SKM-1 (cell line): ENCODE measurements at regions not wholly inside any gene's neighbourhood (a gene's known extent, or its start where the extent isn't known, plus 50 kb on each side); places are given as distances from the start of the nearest gene placed in this dataset.

ENCODE experiments used
- DNase-seq: peaks from one replicate; lab custom pipeline; 2025; ENCODE audit not compliant: unreplicated experiment; lab: John Stamatoyannopoulos, UW

DNA sequence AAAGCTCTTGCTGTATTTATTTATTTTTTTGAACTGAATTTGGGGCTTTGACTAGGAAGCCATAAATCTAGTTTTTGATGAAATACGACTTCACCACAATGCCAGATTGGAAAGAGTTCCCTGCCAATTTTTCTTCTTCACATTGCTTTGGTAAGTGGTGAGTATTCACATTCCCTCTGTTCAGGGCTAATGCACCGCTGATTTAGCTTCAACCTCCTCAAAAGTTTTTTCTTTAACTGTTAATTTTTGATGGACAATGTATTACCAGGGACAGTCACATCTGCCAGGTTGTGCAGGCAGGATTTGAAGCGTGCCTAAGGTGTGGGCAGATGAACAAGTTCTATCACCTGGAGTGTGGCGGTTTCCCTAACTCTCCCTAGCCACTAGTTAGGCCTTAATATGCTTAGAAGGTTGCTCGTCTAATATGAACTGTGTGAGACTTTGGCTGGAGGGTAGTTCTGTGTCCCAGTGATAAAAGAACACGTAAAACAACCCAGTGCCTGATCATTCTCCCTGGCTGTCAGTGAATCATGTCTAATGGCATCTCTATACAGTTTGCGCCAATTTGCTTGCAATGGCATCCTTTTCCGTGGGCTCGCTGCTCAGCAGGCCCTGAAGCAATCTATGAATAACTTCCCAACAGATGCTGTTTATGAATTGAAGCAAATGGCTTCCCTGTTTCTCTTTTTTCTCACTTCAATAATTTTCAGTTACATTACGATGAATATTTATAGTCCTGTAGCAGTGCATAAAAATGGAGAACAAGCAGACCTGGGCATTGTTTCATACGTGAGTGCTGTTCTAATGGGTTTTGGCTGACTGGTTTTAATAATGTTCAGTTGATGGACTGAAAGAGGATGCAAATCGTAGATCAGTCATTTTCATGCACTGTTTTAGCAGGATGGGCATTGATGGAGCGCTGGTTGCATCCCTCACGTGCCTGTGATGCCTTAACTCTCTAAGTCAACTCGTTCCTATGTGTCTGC lies 243.2 kb upstream of the SUCLG2 start:
- DNase-seq, result no peak

DNA sequence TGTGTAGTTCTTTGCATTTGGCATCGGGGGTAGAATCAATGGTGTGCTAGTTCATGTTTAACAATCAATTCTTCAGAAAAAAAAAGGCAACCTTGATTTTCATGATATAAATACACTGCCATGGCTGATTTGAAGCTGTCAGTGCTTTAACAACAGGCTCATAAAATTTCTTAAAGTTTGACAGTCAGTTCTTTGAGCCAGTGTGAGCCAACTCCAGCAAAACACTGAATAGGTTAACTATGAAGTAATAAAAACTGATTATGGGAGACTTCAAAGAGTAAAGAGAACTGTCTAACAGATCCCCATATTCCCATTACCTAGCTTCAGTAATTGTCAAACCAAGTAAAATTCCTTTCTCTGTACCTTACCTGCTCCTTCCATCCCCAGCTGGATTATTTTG lies 241.7 kb upstream of the SUCLG2 start:
- no peak for DNase-seq

DNA sequence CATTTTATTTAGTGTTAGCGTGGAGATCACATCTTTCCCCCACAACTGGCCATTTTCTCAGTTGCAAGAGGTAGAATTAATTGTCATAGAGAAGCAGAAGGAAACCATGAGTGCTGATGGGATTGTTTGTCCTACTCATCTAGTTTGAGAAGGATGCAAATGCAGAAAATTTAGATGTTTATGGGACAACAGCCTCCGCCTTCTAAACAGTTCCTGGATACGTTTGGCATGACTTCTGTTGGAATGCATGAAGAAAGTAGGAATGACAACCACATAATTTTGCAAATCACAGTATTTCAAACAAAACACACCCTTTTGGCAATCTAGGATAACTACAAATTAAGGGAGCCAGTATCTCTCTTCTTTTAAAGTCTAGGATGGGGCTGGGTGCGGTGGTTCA lies 240.1 kb upstream of the SUCLG2 start:
- DNase-seq, result no peak

DNA sequence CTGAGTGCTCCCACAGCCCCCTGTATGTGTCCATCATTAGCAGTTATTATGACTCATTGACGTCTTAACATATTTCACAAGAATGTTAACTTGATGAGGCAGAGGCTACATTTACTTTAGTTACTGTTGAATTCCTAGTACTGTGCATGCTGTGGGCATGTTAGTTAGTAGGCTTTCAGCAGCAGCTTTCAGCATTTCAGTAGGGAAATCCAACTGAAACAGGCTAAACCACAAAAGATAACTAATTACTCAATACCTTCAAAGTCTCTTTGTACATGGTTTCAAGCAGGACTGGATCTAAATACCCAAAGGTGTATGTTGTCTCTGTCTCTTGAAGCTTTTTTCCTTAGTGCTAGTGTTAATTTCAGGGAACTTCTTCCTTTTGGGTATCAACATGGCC lies 229.9 kb upstream of the SUCLG2 start:
- peak; percentile 44 for DNase-seq

DNA sequence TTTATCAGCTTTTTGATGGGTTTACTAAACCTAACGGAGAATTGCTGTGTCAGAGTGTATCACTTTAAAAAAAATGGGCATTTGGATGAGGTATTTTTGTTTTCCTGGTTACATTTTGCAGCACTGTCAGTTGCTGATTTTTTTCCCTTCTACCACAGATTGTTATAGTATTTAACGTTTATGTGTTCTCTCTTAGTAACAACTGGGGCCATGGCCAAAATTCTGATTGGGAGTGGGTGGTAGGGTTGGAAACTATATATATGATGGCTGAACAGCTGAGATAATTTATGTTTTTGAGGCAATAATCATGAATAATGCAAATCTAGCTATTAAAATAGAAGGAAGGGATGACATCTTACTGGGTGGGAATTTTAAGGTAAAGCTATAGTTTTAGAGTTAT lies 229.4 kb upstream of the SUCLG2 start:
- no peak for DNase-seq

DNA sequence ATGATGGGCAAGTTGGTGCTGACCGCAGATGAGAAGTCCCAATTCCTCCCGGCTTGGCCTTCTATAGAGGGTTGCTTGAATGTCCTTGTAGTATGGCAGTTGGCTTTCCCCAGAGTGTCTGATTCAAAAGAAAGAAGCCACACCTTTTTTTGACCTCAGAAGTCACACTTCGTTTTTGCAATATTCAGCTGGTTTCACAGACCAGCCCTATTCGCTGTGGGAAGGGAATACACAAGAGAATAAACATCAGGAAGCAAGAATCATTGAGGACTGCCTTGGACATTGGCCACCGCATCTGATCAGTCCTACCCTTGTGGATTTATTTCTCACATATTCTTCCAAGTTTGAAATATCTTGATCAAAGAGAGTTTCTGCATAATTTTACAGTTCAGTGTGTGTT lies 228.6 kb upstream of the SUCLG2 start:
- no peak for DNase-seq

DNA sequence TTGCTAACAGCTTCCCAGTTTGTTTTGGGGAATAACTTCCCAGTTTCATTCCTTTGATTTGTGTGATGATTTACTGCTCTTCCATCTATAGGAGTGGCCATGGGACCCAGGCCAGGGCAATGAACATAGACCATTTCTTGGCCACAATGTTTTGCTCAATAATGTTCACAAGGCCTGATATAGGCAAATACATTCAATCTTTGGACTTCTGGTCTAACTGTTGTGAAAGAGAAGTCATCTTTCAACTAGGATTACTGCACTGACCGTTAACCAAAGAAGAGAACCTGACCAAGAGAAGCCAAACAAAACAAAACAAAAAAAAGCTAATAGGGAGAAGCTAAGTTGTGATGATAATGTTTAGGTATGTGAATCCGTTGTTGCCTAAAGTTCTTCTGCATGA lies 221.8 kb upstream of the SUCLG2 start:
- no peak for DNase-seq

DNA sequence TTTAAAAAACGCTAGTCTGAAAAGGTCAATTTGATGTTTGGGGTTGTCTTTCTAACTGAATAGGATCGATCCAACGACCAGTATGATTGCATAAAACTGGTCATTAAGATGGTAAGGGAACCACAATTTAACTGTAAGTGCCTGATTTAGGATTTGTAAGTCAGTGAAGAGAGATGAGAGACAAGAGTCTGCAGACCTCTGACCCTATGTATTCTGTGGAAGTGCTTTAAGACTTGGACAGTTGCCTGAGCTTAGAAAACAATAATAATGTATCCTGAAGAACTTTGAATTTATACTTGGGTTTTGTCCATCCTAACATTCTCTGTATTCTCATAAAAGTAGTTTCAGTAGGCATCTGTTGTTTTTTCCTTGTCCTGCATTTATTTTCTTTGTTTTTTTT lies 221.4 kb upstream of the SUCLG2 start:
- DNase-seq, result no peak

DNA sequence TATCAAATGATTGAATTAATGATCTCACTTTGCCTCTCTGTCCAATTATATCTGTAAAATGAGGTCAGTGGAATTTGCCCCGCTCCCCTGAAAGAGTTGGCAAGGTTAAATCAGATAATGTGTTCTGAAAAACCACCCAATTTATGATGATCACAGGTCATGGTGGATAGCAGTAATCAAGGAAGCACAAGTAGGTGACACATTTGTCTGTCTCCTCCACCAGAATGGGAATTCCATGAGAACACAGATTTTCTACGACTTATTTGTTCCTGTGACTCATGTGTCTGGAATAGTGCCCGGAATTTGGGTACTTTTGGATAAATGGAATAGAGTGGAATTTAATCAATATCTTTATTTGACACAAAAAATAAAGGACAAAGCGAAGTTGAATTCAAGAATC lies 220.9 kb upstream of the SUCLG2 start:
- no peak for DNase-seq

DNA sequence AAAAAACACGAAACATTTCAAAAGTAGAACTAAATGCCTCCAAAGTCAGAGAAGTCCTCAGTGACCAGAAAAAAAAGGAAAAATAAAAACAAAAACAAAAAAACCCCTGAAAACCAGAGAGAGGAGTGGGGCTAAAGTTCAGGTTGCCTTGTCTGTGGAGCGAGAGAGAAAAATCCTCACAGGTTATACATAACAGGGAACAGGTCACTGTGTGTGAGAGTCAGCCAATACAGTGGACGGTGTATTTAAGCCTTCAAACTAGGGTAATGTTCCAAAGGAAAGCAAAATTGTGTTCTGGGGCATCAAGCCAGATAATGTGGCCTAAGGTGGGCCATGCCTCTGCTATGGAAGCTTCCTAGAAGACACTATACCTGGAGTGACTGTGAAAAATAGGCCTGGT lies 216.1 kb upstream of the SUCLG2 start:
- no peak for DNase-seq

DNA sequence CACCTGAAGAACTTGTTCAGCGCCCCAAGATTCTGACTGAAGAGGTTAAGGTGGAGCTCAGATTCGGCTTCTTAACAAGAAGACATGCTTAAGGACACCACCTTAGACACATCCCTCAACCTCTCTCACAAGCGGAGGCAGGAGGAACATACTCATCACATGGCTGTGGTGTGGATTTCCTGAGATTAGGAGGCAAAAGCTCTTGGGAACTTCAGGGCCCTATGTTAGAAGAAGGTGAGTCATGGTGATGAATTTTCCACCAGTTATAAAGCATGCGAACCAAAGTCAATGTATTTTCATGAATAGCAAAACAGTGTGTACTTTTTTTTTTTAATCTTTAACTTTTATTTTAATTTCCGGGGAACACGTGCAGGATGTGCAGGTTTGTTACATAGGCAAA lies 212.2 kb upstream of the SUCLG2 start:
- DNase-seq, result no peak

DNA sequence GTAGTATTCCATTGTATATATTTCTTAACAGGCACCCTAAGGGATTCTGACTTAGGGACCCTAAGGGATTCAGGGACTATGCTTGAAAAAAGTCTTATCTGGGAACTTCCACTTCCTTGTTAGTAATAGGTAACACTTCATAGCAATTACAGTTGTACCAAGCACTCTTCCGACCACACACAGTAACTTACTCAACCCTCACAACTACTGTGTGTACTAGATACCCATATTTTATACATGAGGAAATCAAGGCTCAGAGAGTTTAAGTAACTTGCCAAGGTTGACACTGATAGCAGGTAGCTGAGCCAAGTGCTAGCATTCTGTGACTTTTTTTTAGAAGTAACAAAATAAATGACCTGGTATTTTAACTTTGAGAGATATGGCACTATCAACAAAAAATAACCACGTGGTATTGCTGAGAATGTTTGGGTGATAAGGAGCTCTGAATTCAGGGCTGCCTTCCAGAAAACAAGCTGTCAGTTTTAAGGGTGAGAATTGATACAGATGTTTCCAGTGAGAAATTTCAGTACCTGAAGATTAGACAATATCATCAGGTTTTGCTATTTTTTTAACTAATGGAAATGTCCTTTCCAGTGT lies 210.3 kb upstream of the SUCLG2 start:
- no peak for DNase-seq

DNA sequence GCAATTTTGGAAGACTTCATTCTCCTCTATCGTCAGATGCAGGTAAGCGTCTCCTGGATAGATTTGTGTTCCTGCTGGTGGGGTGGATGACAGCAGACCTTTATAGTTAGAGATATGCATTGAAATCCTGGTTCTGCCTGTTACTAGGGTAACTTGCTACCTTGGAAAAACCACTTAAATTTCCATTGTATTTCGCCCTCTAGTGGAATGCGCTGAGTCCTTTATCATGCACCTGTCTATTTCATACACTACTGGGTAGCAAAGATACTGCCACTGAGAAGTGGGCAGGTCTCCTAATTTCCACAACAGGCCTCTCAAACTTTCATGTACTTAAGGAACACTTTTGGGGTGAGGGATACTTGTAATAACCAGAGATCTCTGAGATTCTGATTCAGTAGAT lies 209.5 kb upstream of the SUCLG2 start:
- DNase-seq, result no peak

DNA sequence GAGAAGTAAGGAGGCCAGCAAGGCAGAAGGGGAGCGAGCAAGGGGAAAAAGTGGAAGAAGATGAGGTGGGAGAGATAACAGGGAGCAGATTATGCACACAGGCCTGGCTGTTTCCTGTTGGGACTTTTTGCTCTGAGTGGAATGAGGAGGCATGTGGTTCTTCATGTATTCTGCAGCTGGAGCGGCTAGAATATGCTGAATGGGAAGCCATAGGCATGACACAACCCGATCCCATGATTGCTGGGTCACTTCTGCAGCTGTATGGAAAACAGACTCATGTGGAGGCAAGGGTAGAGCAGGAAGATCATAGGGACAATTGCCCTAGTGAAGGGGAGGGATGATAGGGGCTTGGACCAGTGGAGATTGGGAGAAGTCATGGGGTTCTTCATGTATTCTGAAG lies 206.0 kb upstream of the SUCLG2 start:
- no peak for DNase-seq

DNA sequence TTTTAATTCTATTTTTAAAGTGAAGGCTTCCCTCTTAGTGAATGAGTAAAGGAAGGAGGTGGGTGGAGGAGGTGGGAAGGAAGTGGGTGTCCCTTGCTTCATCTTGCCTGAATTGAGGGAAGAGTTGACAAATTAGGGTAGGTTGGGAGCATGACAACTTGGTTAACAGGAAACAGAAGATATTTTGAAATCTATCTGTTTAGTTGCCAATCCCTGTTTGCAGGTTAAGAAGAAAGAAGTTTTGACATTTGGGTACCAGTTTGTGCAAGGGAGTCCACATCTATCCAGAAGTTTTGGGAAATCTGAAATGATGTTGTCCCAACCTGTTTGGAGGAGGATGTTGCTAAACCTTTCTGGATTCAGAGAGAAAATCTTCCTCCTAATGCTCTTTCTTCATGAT lies 204.1 kb upstream of the SUCLG2 start:
- peak; percentile 57 for DNase-seq

DNA sequence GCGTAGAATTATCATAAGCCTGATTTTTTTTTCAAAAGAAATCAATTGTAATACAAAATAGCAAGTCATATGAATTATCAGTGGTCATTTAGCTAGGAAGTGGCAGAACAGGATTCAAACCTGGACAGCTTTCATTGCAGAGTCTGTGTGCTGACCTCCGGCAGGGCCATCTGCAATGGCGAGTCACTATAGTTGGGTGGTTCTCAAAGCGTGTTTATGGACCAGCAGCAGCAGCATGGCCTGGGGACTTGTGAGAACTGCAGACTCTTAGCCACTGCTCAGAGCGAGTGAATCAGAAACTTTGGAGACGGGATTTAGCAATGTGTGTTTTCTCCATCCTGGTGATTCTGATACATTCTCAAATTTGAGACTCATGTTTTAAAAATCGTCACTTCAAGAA lies 202.3 kb upstream of the SUCLG2 start:
- DNase-seq, result no peak

DNA sequence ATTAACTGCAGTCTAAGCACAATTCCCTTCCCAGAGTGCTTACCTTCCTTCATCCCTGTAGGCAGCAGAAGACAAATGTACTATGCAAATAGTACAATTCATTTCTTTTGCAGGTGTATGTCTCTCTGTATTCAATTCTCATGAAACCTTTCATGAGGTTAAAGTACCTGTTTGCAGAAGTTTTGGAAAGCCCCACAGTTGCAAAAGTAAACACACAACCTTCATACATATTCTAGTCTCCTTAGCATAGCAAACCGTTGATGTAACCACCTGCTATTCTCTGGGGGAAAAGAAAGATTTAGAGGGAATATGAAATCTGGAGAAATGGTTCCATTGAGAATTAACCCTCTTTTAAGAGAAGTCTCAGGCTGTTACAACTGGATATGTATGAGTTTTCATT lies 200.3 kb upstream of the SUCLG2 start:
- no peak for DNase-seq

DNA sequence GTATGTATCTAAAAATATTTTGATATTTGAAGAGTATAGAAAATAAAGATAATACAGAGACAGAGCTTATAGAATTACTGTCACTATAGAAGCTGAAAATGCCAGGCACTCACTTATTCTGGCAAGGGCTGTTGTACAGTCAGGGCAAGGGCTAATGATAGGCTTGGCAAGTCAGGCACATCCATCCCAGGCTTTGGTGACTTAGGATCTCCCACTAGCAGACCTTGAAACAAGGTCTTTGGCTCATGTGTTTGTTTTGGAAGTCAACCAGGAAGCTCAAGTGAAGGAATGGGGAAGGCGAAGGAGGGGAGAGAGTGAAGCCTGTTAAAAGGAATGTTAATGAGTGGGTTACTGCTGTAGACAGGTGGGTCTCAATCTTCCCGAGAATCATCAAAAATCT lies 199.1 kb upstream of the SUCLG2 start:
- no peak for DNase-seq

DNA sequence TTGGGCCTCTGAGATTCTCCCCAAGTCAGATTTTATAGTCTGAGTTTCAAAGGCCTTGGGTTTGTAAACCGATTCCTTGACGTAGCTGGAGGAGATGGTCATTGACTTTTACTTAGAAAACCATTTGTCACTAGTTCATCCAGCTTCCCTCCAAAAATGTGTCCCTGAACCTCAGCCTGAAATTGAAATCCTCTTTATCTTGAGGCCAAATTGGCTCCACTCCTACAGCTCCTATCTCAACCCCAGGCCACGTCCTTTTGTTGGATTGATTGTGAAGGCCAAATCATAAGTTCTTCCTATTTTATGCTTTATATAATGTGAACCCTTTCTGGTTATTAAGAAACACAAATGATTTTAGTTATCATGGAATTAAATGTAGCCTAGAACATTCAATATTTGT lies 193.9 kb upstream of the SUCLG2 start:
- no peak for DNase-seq

DNA sequence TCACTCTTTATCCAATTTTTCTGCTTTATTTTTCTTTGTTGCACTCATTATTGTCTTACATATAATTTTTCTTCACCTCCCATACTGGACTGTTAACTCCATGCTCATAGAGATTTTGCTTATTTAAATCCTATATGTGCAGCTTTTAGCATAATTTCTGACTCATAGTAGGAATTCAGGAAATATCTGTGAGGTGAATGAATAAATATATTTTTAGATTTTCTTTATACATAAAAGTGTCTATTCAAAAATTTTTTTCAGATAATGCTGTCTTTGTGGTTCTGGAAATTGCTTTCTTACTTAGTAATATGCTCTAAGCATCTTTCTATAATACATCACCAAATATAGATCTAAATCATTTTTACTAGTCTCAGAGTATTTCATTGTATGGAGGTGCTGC lies 191.8 kb upstream of the SUCLG2 start:
- DNase-seq, result no peak

DNA sequence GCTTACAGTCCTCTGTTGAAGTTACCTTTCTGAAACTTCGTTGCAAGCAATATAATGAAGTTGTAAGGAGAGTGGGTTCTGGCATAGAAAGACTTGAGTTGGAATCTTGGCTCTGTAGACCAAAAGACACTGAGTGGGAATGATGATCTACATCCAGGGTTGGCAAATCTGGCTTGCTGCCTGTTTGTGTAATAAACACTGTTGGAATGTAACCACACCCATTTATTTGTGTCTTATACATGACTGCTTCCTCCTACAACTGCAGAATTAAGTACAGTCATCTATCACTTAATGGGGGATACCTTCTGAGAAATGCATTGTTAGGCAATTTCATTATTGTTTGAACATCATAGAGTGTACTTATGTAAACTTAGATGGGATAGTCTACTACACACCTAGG lies 178.4 kb upstream of the SUCLG2 start:
- no peak for DNase-seq

DNA sequence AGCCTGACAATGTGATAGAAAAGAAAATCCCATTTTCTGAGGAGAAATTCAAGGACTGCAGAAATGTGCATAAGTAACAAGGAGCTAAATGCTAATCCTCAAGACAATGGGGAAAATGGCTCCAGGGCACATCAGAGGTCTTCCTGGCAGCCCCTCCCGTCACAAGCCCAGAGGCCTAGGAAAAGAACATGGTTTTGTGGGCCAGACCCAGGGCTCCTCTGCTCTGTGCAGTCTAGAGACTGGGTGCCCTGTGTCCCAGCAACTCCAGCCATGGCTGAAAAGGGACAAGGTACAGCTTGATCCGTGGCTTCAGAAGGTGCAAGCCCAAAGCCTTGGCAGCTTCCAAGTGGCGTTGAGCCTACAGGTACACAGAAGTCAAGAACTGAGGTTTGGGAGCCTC lies 176.8 kb upstream of the SUCLG2 start:
- no peak for DNase-seq
